IMR-90 (cell line): ENCODE measurements at regions not wholly inside any gene's neighbourhood (a gene's known extent, or its start where the extent isn't known, plus 50 kb on each side); places are given as distances from the start of the nearest gene placed in this dataset.

Experiments
- ATAC-seq: fragments of 200-7000 bp; cut with Tn5 transposase; 2 replicates; pipeline ENCODE4 v1.9.1; 2020; ENCODE audit warnings: low read depth, mild to moderate bottlenecking, moderate library complexity
- BruUV-seq: library from RNA; stranded (reverse); fragments of 400-500 nt; replicated peaks from 2 replicates; lab custom pipeline; 2021; lab: Mats Ljungman, UMichigan
- CTCF ChIA-PET: fragments of 300-600 bp; formaldehyde crosslinking; extraction: SDS; loops from one replicate; lab custom pipeline; 2021; ENCODE audit warnings: antibody characterized with exemption; lab: Yijun Ruan, JAX
- POLR2A ChIA-PET: fragments of 300-600 bp; sonication (Branson Sonifier 250); formaldehyde crosslinking; loops from one replicate; lab custom pipeline; 2022; ENCODE audit warnings: antibody characterized with exemption; ENCODE audit not compliant: unreplicated experiment; lab: Charles Lee
- DNase-seq: peaks from one replicate; pipeline ENCODE4 v3.0.0; 2013
- H2AFZ ChIP-seq: replicated peaks from 2 replicates; pipeline ENCODE3; 2013; ENCODE audit warnings: low read length, mild to moderate bottlenecking; ENCODE audit not compliant: poor library complexity
- H2AK5ac ChIP-seq: 2 replicates; pipeline ENCODE4 v1.6.1; 2013; ENCODE audit warnings: low read depth, low read length, inconsistent platforms
- H2AK9ac ChIP-seq: replicated peaks from 2 replicates; pipeline ENCODE3; 2013; ENCODE audit warnings: mild to moderate bottlenecking, low read depth, low read length, moderate library complexity; ENCODE audit not compliant: poor library complexity
- H2BK120ac ChIP-seq: 2 replicates; pipeline ENCODE4 v1.6.1; 2013; ENCODE audit warnings: low read depth, low read length, inconsistent platforms
- H2BK15ac ChIP-seq: 3 replicates; pipeline ENCODE4 v1.6.1; 2013; ENCODE audit warnings: low read depth, low read length, inconsistent platforms
- H2BK20ac ChIP-seq: 2 replicates; pipeline ENCODE4 v1.6.1; 2013; ENCODE audit warnings: low read depth, mild to moderate bottlenecking, inconsistent platforms, low read length, moderate library complexity
- H2BK5ac ChIP-seq: 2 replicates; pipeline ENCODE4 v1.6.1; 2013; ENCODE audit warnings: mild to moderate bottlenecking, low read depth, low read length, inconsistent platforms; ENCODE audit not compliant: poor library complexity, severe bottlenecking
- H3K14ac ChIP-seq: replicated peaks from 2 replicates; pipeline ENCODE4 v1.6.1; 2013; ENCODE audit warnings: low read depth, low read length, inconsistent platforms
- H3K18ac ChIP-seq: 2 replicates; pipeline ENCODE4 v1.6.1; 2013; ENCODE audit warnings: low read depth, low read length, control low read depth
- H3K23ac ChIP-seq: 2 replicates; pipeline ENCODE4 v1.6.1; 2013; ENCODE audit warnings: low read depth, low read length, inconsistent platforms
- H3K27ac ChIP-seq: 2 replicates; pipeline ENCODE4 v1.5.1; 2013; ENCODE audit warnings: mild to moderate bottlenecking, control low read depth, low read length; ENCODE audit not compliant: insufficient read depth
- H3K27me3 ChIP-seq: 2 replicates; pipeline ENCODE4 v1.6.1; 2013; ENCODE audit warnings: low read length; ENCODE audit not compliant: control insufficient read depth, insufficient read depth
- H3K36me3 ChIP-seq: 2 replicates; pipeline ENCODE4 v1.6.1; 2013; ENCODE audit warnings: low read length, mixed read lengths; ENCODE audit not compliant: control insufficient read depth, insufficient read depth
- H3K4ac ChIP-seq: 2 replicates; pipeline ENCODE4 v1.6.1; 2013; ENCODE audit warnings: low read depth, low read length, inconsistent platforms
- H3K4me1 ChIP-seq: 2 replicates; pipeline ENCODE4 v1.6.1; 2013; ENCODE audit warnings: low read length, mixed read lengths; ENCODE audit not compliant: control insufficient read depth, insufficient read depth
- H3K4me2 ChIP-seq: 2 replicates; pipeline ENCODE4 v1.6.1; 2013; ENCODE audit warnings: low read depth, mild to moderate bottlenecking, control low read depth, low read length, moderate library complexity
- H3K4me3 ChIP-seq: 2 replicates; pipeline ENCODE4 v1.5.1; 2013; ENCODE audit warnings: low read depth, mild to moderate bottlenecking, control low read depth, low read length, moderate library complexity; ENCODE audit not compliant: insufficient read depth
- H3K56ac ChIP-seq: 2 replicates; pipeline ENCODE4 v1.6.1; 2013; ENCODE audit warnings: low read length, inconsistent platforms; ENCODE audit not compliant: insufficient read depth; ENCODE audit errors: extremely low read depth
- H3K79me1 ChIP-seq, 2 experiments: 2 replicates each; pipeline ENCODE4 v1.6.1; 2013; ENCODE audit warnings: low read length in 2 of 2, inconsistent platforms in 1 of 2, low read depth in 1 of 2
- H3K9ac ChIP-seq: 2 replicates; pipeline ENCODE4 v1.6.1; 2013; ENCODE audit warnings: low read depth, low read length, control low read depth
- H3K9me1 ChIP-seq: 2 replicates; pipeline ENCODE4 v1.6.1; 2013; ENCODE audit warnings: low read length, inconsistent platforms; ENCODE audit not compliant: insufficient read depth
- H3K9me3 ChIP-seq: 2 replicates; pipeline ENCODE4 v1.6.1; 2013; ENCODE audit warnings: low read length; ENCODE audit not compliant: control insufficient read depth, insufficient read depth
- H4K20me1 ChIP-seq: 2 replicates; pipeline ENCODE4 v1.6.1; 2013; ENCODE audit warnings: low read length, inconsistent platforms; ENCODE audit not compliant: insufficient read depth
- H4K5ac ChIP-seq: 2 replicates; pipeline ENCODE4 v1.6.1; 2013; ENCODE audit warnings: mild to moderate bottlenecking, low read depth, low read length, control low read depth
- H4K8ac ChIP-seq, 2 experiments: 2 replicates each; pipeline ENCODE4 v1.6.1; 2013; ENCODE audit warnings: low read depth in 2 of 2, low read length in 2 of 2, control low read depth in 1 of 2, inconsistent platforms in 1 of 2
- H4K91ac ChIP-seq: 2 replicates; pipeline ENCODE4 v1.6.1; 2013; ENCODE audit warnings: low read depth, low read length, inconsistent platforms; ENCODE audit not compliant: insufficient read depth
- BHLHE40 ChIP-seq: fragments of 150-350 bp; IDR thresholded peaks from 2 replicates; pipeline ENCODE4 v1.6.1; 2016; ENCODE audit warnings: mild to moderate bottlenecking, low read depth, low read length
- CEBPB ChIP-seq: IDR thresholded peaks from 2 replicates; pipeline ENCODE4 v1.6.1; 2012; ENCODE audit warnings: low read depth, low read length, improper control_type of control experiment
- CHD1 ChIP-seq: IDR thresholded peaks from 2 replicates; pipeline ENCODE4 v1.6.1; 2012; ENCODE audit warnings: low read depth, low read length, improper control_type of control experiment
- FOS ChIP-seq: fragments of 150-350 bp; IDR thresholded peaks from 2 replicates; pipeline ENCODE4 v1.6.1; 2016; ENCODE audit warnings: low read depth, low read length
- MAFK ChIP-seq: IDR thresholded peaks from 2 replicates; pipeline ENCODE4 v1.6.1; 2012; ENCODE audit warnings: low read depth, low read length, improper control_type of control experiment
- MAZ ChIP-seq: IDR thresholded peaks from 2 replicates; pipeline ENCODE4 v1.6.1; 2012; ENCODE audit warnings: low read depth, mild to moderate bottlenecking, low read length, improper control_type of control experiment, moderate library complexity, borderline replicate concordance
- MXI1 ChIP-seq: IDR thresholded peaks from 2 replicates; pipeline ENCODE4 v1.6.1; 2012; ENCODE audit warnings: low read depth, mild to moderate bottlenecking, low read length, moderate library complexity, borderline replicate concordance
- NFE2L2 ChIP-seq: fragments of 150-350 bp; IDR thresholded peaks from 2 replicates; pipeline ENCODE4 v1.6.1; 2016; ENCODE audit warnings: low read depth, mild to moderate bottlenecking, low read length
- POLR2A ChIP-seq: IDR thresholded peaks from 2 replicates; pipeline ENCODE4 v1.6.1; 2012; ENCODE audit warnings: mild to moderate bottlenecking, low read depth, low read length
- RAD21 ChIP-seq: IDR thresholded peaks from 2 replicates; pipeline ENCODE4 v1.6.1; 2012; ENCODE audit warnings: low read length, improper control_type of control experiment
- RCOR1 ChIP-seq: IDR thresholded peaks from 2 replicates; pipeline ENCODE4 v1.6.1; 2012; ENCODE audit warnings: mild to moderate bottlenecking, low read length, improper control_type of control experiment; ENCODE audit not compliant: insufficient replicate concordance
- RFX5 ChIP-seq: IDR thresholded peaks from 2 replicates; pipeline ENCODE4 v1.8.0; 2012; ENCODE audit warnings: low read depth, mild to moderate bottlenecking, low read length, moderate library complexity
- SMC3 ChIP-seq: fragments of 150-350 bp; IDR thresholded peaks from 2 replicates; pipeline ENCODE4 v1.6.1; 2016; ENCODE audit warnings: low read depth, mild to moderate bottlenecking, antibody characterized with exemption, low read length, moderate library complexity
- WGBS, 2 experiments: methylation state at CpG; one replicate each; pipeline versions ENCODE4 v1.1.5 to v1.1.7; 2013; ENCODE audit warnings: missing lambda C conversion rate in 2 of 2; ENCODE audit not compliant: insufficient read length in 1 of 2; ENCODE audit errors: extremely low coverage in 2 of 2; 5-methylcytosine and 5-hydroxymethylcytosine counted together
- dilution Hi-C: fragments of 300-500 bp; cut with HindIII; formaldehyde crosslinking; loops from one replicate; pipeline ENCODE4 v1.14.3; 2018; ENCODE audit warnings: low sequenced_read_pairs; ENCODE audit not compliant: unreplicated experiment
- in situ Hi-C: fragments of 300-500 bp; cut with MboI; formaldehyde crosslinking; loops from 3 replicates; pipeline ENCODE4 v1.14.3; 2019; ENCODE audit warnings: low sequenced_read_pairs, inconsistent platforms, mixed read lengths
- intact Hi-C: fragments of 100-400 bp; cut with micrococcal nuclease; formaldehyde crosslinking; loops from 2 replicates; pipeline ENCODE4 v1.10.0; 2022
- TF ChIP-seq, protein P1 (sequence below): conservative IDR thresholded peaks from 2 replicates; pipeline ENCODE4 v1.5.1; 2012; ENCODE audit warnings: mild to moderate bottlenecking, low read depth, low read length, improper control_type of control experiment
- TF ChIP-seq, protein P2 (sequence below): fragments of 150-350 bp; IDR thresholded peaks from 2 replicates; pipeline ENCODE4 v1.6.1; 2017; ENCODE audit warnings: mild to moderate bottlenecking, antibody characterized with exemption, low read length, low read depth
- TF ChIP-seq, protein P3 (sequence below): fragments of 150-350 bp; IDR thresholded peaks from 2 replicates; pipeline ENCODE4 v1.6.1; 2016; ENCODE audit warnings: low read depth, mild to moderate bottlenecking, low read length, moderate library complexity, borderline replicate concordance

DNA sequence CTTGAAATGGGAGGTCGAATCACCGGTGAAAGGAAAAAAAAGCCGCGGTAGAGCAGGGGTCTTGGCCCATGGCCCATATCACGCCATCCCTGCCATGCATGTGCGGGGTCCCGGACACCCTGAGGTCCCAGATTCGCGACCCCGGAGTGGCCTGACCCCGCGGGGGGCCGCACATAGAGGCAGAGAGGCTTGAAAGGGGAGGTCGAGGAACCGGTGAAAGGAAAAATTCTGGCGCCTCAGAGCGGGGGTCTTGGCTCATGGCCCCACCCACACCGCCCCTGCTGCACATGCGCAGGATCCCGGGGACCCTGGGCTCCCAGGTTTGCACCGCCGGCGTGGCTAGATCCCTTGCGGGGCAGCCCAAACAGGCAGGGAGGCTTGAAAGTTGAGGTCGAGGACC is 319.8 kb downstream of the ALG10 start:
- WGBS, 2 experiments = 49% methylated on average over 21 of the region's 25 CpGs; no CpG with 5 or more reads in 1 of the 2 experiments
- H2AK9ac ChIP-seq = no peak overlapping the region
- no peak overlapping the region for H3K9ac ChIP-seq
- no peak overlapping the region for H2BK5ac ChIP-seq
- H2BK15ac ChIP-seq = no peak overlapping the region
- in situ Hi-C loops = no loop called here
- dilution Hi-C loops = no loop called here
- no peaks in the 10 kb centered on the region for H4K20me1 ChIP-seq
- H3K4me1 ChIP-seq = no peaks in the 10 kb centered on the region
- H3K27ac ChIP-seq = no peak overlapping the region
- H3K9me3 ChIP-seq = peaks cover 25% of the 10 kb centered on the region
- H3K4ac ChIP-seq = no peak overlapping the region
- no peak overlapping the region for H3K14ac ChIP-seq
- no peaks in the 10 kb centered on the region for H3K9me1 ChIP-seq
- no peaks in the 10 kb centered on the region for H3K36me3 ChIP-seq
- no peak overlapping the region for H2BK20ac ChIP-seq
- H3K56ac ChIP-seq = no peak overlapping the region
- H3K18ac ChIP-seq = no peak overlapping the region
- H3K4me2 ChIP-seq = no peak overlapping the region
- intact Hi-C loops = no loop called here
- H2AFZ ChIP-seq = no peak overlapping the region
- BruUV-seq = no TSS peak
- no peak overlapping the region for H2BK120ac ChIP-seq
- H4K5ac ChIP-seq = no peak overlapping the region
- no peak overlapping the region for H3K23ac ChIP-seq
- no peak for ATAC-seq
- ChIA-PET CTCF (no interaction called here), POLR2A (no interaction called here)
- no peak overlapping the region for H3K4me3 ChIP-seq
- H3K27me3 ChIP-seq = no peaks in the 10 kb centered on the region
- DNase-seq = no peak
- H2AK5ac ChIP-seq = no peak overlapping the region
- H4K8ac ChIP-seq = no peak overlapping the region
- H3K79me1 ChIP-seq = no peaks in the 10 kb centered on the region
- H4K91ac ChIP-seq = no peak overlapping the region
- TF ChIP-seq MAZ (no peak), CEBPB (no peak), CHD1 (no peak), MAFK (no peak), BHLHE40 (no peak), RCOR1 (no peak), RFX5 (no peak), MXI1 (no peak), POLR2A (no peak), SMC3 (no peak), RAD21 (no peak), NFE2L2 (no peak), FOS (no peak)
- TF ChIP-seq, protein P1, sequence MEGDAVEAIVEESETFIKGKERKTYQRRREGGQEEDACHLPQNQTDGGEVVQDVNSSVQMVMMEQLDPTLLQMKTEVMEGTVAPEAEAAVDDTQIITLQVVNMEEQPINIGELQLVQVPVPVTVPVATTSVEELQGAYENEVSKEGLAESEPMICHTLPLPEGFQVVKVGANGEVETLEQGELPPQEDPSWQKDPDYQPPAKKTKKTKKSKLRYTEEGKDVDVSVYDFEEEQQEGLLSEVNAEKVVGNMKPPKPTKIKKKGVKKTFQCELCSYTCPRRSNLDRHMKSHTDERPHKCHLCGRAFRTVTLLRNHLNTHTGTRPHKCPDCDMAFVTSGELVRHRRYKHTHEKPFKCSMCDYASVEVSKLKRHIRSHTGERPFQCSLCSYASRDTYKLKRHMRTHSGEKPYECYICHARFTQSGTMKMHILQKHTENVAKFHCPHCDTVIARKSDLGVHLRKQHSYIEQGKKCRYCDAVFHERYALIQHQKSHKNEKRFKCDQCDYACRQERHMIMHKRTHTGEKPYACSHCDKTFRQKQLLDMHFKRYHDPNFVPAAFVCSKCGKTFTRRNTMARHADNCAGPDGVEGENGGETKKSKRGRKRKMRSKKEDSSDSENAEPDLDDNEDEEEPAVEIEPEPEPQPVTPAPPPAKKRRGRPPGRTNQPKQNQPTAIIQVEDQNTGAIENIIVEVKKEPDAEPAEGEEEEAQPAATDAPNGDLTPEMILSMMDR = no peak
- TF ChIP-seq, protein P2, sequence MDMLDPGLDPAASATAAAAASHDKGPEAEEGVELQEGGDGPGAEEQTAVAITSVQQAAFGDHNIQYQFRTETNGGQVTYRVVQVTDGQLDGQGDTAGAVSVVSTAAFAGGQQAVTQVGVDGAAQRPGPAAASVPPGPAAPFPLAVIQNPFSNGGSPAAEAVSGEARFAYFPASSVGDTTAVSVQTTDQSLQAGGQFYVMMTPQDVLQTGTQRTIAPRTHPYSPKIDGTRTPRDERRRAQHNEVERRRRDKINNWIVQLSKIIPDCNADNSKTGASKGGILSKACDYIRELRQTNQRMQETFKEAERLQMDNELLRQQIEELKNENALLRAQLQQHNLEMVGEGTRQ = no peak
- TF ChIP-seq, protein P3, sequence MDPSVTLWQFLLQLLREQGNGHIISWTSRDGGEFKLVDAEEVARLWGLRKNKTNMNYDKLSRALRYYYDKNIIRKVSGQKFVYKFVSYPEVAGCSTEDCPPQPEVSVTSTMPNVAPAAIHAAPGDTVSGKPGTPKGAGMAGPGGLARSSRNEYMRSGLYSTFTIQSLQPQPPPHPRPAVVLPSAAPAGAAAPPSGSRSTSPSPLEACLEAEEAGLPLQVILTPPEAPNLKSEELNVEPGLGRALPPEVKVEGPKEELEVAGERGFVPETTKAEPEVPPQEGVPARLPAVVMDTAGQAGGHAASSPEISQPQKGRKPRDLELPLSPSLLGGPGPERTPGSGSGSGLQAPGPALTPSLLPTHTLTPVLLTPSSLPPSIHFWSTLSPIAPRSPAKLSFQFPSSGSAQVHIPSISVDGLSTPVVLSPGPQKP = no peak
